ENCODE measurements at regions not wholly inside any gene's neighbourhood (a gene's known extent, or its start where the extent isn't known, plus 50 kb on each side); places are given as distances from the start of the nearest gene placed in this dataset.
"Not testable (repeated sequence)": the region's sequence is repeated elsewhere in the genome, so short reads cannot be mapped to it uniquely, and the experiment has no call there.

- no peak for DNase-seq
These were observed 136.0 kb upstream of the SMIM31 start for GRCh38 chr4:164617911-164618310.

GRCh38 chr4:164621886-164622521, 131.9 kb upstream of the SMIM31 start:
- no peak for DNase-seq

- no peak for DNase-seq
These were observed 130.8 kb upstream of the SMIM31 start for GRCh38 chr4:164623099-164623498.

GRCh38 chr4:164639001-164639400, 114.9 kb upstream of the SMIM31 start:
- no peak for DNase-seq

GRCh38 chr4:164648151-164648848, 105.6 kb upstream of the SMIM31 start:
- no peak for DNase-seq

- no peak for DNase-seq
These were observed 105.1 kb upstream of the SMIM31 start for GRCh38 chr4:164648849-164649212.

GRCh38 chr4:164659765-164660164, 94.2 kb upstream of the SMIM31 start:
- no peak for DNase-seq

- DNase-seq = not testable (repeated sequence)
These were observed 77.8 kb upstream of the SMIM31 start for GRCh38 chr4:164676152-164676551.

GRCh38 chr4:164683040-164683439, 70.9 kb upstream of the SMIM31 start:
- DNase-seq = no peak

- DNase-seq = no peak
These were observed 58.3 kb upstream of the SMIM31 start for GRCh38 chr4:164695650-164696049.

GRCh38 chr4:164700471-164700870, 53.5 kb upstream of the SMIM31 start:
- no peak for DNase-seq

GRCh38 chr4:164701665-164702064, 52.3 kb upstream of the SMIM31 start:
- no peak for DNase-seq
